Muscle of back (tissue), 3 donors: ENCODE measurements at regions not wholly inside any gene's neighbourhood (a gene's known extent, or its start where the extent isn't known, plus 50 kb on each side); places are given as distances from the start of the nearest gene placed in this dataset.
A peak's percentile ranks its signal among the peaks of the same experiment; 100 is the strongest.

Experiments used
- DNase-seq, 3 donors: peaks; one replicate each; pipeline versions ENCODE4 v3.0.0 to v3.0.0-alpha.2; 2013

DNA sequence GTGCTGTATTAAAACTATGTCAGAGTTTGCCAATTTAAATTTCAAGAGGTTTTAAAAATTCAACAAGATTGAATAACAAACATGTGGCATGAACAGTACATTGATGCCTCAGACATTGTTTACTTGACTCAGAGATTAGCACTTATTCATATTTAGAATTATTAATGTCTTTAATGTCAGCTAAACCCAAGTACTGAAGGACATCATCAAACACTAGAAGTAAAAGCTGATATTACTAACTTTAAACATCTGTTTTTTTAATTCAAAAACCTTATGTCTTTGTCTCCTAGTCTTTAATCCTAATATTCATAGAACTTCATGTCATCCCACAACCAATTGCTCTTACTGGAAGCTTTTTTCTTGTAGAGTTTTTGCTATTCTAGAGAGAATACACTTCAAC, 406.2 kb upstream of the PCDH7 start:
- no peak for DNase-seq

DNA sequence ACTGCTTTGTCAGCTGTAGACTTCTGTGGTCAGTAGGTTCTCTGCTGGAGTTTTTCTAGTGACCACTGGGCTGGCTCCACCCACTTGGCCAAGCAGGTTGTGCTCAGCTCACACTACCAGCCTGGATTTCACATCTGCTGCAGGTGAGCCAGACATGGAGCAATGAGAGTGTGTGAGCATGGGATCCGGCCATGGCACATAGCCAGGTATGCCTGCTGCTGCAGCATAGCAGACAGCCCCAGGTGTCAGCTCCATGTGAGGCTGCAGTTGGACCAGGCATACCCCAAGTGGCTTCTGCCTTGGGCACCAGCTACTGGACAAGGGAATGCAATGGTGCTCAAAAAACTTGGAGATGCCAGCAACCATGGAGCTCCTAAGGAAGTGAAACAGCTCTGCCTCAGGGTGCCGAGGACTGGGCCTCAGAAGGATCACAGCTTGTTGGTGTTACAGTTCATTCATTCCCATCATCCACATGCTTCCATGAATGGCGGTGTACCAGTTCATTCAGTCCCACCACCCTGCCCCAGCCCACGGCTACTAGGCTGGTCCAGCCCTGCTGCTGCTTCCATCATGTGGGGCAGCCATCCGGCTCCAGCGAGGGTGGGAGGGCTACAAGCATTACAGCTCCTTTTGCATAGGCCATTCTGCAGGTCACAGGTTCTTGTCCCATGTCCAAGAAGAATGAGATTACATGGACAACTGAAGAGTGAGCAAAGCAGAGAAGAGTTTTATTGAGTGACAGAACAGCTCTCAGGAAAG, 389.1 kb upstream of the PCDH7 start:
- no peak for DNase-seq

DNA sequence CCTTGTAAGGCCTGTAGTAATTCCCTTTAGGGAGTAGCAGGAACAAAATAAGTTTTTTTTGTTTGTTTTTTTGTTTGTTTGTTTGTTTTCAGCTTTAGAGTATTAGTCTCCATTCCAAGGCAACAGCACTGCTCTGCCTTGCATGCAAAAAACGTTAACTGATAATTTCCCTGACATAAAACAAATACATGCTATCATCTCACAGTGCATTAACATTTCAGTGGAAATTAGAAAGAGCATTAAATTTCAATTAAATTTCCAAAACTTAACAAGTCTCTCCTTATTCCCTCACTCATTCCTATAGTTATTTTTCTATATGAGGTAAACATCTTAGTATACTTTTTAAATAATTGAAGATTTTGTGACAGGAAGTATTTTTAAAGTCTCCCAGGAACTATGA, 378.4 kb upstream of the PCDH7 start:
- DNase-seq = no peak

DNA sequence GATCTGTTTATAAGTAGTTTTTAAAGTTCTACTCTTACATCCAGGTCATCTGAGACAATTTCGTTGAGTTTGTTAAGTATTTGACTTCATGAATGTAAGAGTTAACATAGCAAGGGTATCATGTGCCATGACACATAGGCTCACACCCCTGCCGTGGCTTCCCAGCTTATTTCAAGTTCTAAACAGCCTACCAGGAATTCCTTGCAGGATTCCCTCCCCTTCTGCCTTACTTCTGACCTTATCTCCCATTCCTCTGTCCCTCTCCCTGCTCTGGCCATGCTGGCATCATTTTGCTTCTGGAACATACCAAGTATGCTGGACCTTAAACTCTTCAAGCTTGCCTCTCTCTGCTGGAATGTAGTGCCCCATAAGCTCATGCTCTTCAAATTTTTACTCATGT, 369.9 kb upstream of the PCDH7 start:
- DNase-seq = no peak

DNA sequence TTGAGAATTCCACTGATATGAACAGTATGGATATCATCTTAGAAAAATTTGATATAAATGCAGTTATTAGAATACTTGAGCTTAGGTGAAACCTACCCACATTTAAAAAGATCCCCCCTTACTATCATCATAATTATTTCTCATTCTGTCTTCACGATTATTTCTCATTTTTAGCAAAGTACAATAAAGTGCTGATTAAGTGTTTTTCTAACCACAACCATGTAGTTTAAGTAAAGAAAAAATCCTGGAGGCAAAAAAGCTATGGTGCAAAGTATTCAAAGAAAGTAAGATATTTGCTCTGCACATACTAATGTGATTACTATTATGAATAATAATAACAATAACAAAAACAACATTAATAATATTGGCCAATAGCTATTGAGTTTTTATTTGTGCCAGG, 365.6 kb upstream of the PCDH7 start:
- DNase-seq = no peak

DNA sequence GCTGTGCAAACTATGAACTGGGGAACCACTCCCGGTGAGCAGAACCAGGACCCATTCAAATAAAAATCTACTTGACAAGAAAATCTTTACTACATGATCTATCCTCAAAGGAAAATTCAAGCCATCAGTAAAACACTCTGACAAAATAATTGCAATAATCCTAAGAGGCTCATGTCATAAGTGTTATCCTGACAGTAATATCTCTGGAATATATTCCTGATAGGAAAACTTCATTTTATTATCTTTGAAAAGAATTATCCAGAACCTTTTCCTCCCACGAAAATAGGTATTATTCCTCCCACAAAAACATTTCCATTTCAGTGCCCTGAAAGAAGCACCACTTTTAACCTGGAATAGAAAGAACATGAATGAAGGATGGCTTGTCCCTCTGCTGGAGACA, 357.7 kb upstream of the PCDH7 start:
- DNase-seq = no peak

DNA sequence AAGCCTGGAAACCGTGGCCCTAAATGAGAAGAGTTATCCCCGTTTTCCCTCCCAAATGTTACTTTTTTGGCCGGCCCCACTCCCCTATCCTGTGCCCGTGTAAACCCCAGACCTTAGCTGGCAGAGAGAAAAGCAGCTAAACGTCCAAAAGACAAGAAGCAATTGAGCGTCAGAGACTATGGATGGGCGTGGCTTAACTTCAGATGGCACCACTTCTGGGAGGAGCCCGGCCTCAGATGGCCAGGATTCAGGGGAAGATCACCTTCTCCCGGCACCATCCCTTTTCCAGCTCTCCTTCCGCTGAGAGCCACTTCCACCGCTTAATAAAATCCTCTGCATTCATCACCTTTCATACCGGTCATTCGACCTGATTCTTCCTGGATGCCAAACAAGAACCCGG, 350.1 kb upstream of the PCDH7 start:
- DNase-seq = no peak

DNA sequence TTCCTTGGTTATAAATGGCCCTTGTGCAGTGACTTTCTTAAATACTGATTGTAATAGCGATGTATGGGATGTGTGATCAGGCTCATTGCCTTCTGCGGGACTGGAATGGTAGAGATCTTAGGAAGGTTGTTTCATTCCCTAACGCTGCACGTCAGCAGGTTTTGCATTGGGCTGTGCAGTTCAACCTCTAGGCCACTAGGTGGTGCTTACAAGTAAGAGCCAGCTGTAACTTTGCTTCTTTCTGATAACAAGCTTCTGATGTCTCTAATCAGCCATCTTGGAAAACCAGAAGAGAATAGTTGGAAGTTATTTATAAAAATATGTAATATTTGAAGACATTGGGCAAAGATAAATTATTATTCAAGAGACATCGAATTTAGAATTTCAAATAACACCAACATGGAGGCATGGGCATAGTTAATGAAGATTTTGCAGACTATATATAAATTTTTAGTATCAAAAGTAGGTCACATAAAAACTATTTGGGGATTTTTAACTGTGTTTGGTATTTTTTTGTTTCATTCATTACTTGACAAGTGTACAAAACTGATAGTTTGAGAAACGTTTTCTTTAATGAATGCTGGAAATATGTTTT, 339.7 kb upstream of the PCDH7 start:
- peak in 1 of 3 donors; percentile 3 for DNase-seq

DNA sequence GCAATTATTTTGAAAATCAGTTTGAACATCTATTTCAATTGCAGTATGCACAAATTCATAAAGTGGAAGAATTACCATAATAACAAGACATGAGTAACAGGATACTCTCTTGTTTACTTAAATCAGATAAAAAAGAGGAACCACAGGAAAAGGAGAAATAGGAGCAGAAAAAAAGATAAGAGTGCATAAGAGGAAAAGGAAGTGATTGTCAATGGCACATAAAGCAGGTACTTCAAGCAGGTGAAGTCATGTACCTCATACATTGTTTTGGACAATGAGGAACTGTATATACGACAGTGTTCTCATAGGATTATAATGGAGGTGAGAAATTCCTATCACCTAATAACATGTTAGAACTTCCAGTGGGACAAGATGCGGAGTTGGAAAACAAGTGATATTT, 334.5 kb upstream of the PCDH7 start:
- no peak for DNase-seq

DNA sequence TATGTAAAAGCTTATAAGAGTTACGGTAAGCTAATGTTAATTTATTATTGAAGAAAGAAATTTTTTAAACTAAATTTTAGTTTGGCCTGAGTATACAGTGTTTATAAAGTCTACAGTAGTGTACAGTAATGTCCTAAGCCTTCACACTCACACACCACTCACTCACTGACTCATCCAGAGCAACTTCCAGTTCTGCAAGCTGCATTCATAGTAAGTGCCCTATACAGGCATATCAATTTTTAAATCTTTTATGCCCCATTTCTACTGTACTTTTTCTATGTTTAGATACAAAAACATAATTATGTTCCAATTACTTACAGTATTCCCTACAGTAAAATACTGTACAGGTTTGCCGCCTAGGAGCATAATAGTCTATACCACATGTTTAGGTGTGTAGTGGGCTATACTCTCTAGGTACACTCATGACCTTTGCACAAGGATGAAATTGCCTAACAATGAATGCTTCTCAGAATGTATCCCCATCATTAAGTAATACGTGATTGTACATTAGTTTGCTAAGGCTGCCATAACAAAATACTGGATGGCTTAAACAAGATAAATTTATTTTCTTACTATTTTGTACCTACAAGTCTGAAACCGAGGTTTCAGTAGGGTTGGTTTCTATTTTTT, 333.8 kb upstream of the PCDH7 start:
- no peak for DNase-seq

DNA sequence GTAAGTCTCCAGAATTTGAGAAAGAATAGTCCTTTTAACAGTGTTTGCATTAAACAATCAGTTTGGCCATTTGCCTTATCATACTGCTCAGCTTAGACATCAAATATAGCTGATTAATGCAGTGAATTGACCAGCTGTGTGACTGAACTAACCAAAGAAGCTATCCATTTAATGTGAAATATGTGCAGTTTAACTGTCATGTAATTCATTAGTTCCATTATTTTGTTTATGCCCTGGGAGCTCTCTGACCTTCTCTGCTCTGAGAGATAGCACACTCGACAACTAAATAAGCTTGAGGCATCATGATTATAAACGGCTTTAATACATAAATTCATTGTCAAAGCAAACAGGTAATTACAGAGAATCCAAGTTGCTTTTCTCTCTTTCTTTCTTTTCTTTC, 324.3 kb upstream of the PCDH7 start:
- no peak for DNase-seq

DNA sequence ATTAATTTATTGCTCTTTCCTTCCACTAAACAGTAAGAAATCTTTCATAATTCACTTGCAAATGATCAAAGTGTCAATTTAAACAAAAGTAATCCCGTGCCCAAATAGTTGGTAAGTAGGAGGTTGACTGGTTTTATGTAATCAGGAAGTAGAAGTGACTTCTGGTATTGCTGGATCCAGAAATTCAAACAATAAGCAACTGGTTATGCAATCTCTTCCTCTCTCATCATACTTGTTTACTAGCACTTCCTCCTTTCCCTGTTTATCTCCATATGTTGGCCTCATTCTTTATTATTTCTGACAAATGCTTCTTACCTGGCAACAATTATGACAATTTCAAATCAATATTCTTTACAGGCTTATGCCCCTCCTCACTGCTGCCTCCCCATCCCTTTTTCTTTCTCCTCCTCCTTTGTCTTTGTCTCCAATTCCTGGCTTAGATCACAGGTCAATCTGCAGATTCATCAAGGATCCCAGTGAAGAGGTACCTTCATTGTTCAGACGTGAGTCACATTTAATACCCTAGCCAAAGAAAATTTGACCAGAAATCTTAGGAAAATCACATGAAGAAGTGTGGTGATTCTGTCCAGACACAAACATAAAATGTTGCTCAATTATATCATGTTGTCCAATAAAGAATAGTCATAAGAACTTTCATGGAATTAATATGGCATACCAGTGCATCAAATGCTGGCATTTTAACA, 323.2 kb upstream of the PCDH7 start:
- no peak for DNase-seq

DNA sequence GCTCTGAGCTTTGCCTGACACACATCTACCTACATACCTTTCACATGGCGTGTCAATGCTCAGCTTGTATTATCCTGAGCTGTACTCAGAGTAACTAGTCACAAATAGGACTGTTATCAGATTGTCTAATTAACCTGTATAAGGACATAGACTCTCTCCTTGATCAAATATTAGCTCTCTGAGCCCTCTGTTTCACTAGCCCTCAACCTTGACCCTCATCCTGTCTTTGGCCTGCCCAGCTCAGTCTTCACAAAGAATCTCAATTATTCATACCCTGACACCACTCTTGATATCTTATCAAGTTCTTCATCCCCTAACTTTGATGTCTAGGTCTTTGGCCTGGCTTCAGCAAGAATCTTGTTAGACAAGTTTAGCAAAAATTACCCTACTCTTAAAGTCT, 320.7 kb upstream of the PCDH7 start:
- no peak for DNase-seq

DNA sequence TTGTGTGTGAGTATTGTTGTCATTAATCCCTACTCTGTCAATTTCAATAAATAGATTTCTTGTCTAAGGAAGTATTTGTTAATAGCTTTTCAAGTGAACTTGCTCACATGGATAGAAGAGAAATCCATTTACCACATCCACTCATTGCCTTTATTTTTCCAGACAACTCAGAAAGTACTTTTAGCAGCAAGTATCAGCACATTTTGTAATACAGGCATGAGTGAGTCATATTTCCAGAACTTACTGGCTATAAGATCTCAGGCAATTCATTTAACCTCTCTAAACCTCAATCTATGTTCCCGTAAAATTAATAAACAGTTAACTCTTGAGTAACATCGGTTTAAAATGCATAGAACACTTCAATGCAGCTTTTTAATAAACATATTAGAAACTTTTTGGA, 317.9 kb upstream of the PCDH7 start:
- no peak for DNase-seq

DNA sequence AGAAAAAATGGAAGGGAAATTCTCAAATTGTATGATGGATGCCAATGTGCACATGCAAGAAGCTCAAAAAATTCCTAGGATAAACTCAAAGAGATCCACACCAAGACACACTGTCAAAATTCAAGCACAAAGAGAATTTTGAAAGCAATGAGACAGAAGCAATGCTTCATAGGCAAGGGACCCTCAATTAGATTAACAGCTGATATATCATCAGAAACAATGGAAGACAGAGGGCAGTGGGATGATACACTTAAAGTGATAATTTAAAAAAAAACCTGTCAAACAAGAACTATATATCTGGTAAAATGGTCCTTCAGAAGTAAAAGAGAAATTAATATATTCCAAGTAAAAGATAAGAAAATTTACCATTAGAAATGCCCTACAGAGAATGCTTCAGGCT, 306.3 kb upstream of the PCDH7 start:
- DNase-seq = no peak

DNA sequence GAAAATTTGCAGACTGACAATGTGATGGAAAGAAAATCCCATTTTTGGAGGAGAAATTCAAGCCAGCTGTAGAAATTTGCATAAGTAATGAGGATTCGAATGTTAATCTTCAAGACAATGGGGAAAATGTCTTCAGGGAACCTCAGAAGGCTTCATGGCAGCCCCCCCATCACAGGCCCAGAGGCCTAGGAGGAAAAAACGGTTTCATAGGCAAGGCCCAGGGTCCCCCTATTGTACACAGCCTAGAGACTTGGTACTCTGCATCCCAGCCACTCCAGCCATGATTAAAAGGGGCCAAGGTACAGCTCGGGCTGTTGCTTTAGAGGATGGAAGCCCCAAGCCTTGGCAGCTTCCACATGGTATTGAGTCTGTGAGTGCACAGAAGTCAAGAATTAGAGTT, 303.6 kb upstream of the PCDH7 start:
- no peak for DNase-seq

DNA sequence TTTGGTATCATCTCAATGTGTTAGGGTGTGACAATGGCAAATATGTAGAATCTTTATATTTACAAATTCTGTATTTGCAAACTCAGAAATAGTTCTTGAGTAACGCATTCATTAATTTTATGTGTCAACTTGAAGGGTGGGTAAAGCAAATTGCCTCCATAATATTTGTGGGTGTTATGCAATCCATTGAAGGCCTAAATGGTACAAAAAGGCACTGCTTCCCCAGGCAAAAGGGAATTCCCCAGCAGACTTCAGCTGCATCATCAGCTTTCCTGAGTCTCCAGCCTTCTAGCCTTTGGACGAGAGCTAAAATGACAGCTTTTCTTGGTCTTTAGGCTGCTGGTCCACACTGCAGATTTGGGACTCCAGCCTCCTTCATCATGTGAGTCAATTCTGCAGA, 292.2 kb upstream of the PCDH7 start:
- DNase-seq = no peak

DNA sequence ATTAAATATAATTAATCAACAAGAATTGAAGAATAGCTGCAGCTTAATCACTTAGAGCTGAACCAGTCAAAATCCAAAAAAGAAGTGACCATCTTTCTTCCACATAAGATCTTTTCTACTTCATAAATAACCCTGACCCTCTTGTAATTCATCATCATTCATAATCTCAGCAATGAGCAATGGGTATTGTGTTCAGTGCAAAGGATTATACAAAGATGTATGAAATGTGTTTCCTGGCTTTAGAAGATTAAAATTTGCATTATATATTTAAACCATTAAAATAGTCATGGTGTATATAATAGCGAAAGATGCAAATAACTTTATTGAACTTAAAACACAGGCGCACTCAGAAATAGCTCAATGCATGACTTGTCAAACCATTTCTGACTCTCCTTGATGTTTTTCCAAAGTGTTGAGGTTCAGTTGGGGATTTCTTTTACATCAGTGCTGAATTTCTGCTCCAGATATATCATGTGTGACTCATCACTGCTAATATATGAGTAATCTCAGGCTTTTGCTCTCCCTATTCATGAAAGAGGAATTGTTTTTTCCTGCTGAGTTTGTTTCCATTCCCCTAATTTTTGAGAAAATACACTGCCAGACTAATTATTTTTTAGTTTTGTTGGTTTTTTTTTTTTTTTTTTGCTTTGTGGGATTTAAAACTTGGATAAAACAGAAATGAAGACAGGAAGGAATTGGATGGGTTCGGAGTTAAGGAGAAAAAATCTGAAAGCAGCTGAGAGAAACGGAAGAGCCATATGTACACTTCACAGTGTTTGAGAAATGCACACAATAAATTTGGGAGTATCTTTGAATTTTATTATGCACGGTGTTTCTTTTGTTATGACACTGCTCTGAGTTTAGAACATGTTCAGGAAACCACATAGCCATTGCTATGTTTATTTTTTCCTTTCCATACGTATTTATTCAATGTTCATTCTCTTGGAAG, 290.1 kb upstream of the PCDH7 start:
- peak; percentile 26 to 59 (median 33) for DNase-seq

DNA sequence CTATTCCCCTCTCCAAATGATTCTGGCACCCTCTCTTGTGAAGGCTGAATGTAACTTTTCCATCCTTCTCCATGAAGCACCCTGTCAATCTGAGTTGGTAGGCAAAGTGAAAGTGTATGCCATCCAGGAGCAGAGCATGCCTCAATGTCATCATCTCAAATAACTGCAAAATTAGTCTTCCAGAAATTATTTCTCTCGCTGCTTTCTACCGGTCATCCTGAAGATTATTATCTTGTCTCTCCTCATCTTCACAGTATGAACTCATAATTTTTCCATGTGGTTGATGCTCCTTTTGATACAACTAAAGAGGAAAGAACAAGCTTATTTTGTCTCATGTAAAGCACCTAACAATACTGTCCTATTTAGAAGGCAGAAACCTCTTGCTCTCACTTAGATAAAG, 285.5 kb upstream of the PCDH7 start:
- DNase-seq = no peak

DNA sequence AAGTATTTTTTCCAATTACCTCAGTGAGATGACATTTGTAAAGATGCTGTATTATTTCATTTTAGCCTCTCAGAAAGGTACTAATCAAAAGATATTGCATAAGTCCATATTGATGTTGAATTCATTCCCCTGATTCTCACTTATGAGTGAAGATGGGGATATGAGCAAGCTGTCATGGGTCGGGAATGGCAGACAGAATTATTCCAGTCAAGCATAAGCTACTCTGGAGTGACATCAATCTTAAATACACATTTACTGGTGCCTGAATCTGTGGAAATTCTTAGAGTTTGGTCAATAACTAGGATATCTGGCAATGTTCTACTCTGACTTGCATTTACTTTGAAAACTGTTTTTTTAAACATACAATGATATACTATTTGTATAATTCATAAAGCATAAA, 283.8 kb upstream of the PCDH7 start:
- no peak for DNase-seq

DNA sequence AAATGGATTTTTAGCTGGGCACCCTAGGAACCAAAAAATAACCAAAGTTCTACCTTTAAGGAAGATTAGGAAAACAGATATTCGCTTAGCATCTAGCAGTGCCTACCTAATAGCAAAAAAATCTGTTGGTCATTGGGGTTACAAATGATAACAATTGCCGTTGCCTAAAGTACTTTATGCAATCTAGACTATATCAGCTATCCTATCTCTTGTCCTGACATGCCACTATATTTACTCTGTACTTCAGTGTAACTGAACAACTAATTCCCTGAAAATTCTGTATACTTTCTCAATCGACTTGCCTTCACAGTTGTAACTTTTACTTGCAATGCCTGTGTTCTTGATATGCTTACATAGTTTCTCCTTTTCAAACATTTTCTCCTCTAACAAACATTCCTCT, 282.9 kb upstream of the PCDH7 start:
- DNase-seq = no peak

DNA sequence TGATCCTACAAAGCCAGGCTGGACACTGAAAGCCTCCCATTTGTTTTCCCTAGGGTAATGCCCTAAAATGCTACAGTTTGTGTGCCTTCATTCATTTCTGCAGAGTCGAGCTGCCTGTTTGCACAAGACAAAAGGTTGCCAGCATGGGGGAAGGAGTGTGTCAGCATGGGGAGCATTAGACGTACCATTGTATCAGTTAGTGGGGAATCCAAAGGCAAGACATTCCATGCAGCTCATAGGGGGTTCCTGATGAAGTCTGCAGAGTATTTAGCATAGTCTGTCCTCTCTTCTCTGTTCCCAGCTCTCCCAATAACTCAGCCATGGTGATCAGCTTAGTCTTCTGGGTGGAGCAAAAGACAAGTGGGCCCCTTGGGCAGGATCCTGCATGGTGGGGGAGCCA, 276.9 kb upstream of the PCDH7 start:
- DNase-seq = no peak
